HEK293T (cell line): ENCODE measurements at regions not wholly inside any gene's neighbourhood (a gene's known extent, or its start where the extent isn't known, plus 50 kb on each side); places are given as distances from the start of the nearest gene placed in this dataset.

ENCODE experiments used
- CTCF ChIA-PET: fragments of 350-600 bp; formaldehyde crosslinking; extraction: SDS; loops from one replicate; lab custom pipeline; 2021; ENCODE audit warnings: antibody characterized with exemption, inconsistent platforms; lab: Yijun Ruan, JAX
- POLR2A ChIA-PET: fragments of 350-600 bp; formaldehyde crosslinking; extraction: SDS; loops from one replicate; lab custom pipeline; 2020; ENCODE audit warnings: antibody characterized with exemption, inconsistent platforms; lab: Yijun Ruan, JAX
- DNase-seq: peaks from one replicate; pipeline ENCODE4 v3.0.0; 2012; ENCODE audit warnings: mixed read lengths; ENCODE audit errors: extremely low spot score
- ARNT ChIP-seq: fragments of 450-650 bp; IDR thresholded peaks from 2 replicates; pipeline ENCODE4 v1.6.1; 2017; ENCODE audit warnings: mild to moderate bottlenecking
- BHLHE40 ChIP-seq: fragments of 450-650 bp; IDR thresholded peaks from 2 replicates; pipeline ENCODE4 v1.6.1; 2016; ENCODE audit warnings: mild to moderate bottlenecking, moderate library complexity, borderline replicate concordance
- CTBP1 ChIP-seq: fragments of 450-650 bp; IDR thresholded peaks from 2 replicates; pipeline ENCODE4 v1.6.1; 2016; ENCODE audit warnings: borderline replicate concordance
- ELF4 ChIP-seq: fragments of 450-650 bp; IDR thresholded peaks from 2 replicates; pipeline ENCODE4 v1.6.1; 2017; ENCODE audit warnings: antibody characterized with exemption
- FOXA1 ChIP-seq: fragments of 450-650 bp; IDR thresholded peaks from 2 replicates; pipeline ENCODE4 v1.6.1; 2016; ENCODE audit warnings: mild to moderate bottlenecking
- FOXK2 ChIP-seq: fragments of 450-650 bp; IDR thresholded peaks from 2 replicates; pipeline ENCODE4 v1.6.1; 2016; ENCODE audit warnings: mild to moderate bottlenecking
- FOXM1 ChIP-seq: fragments of 450-650 bp; IDR thresholded peaks from 2 replicates; pipeline ENCODE4 v1.6.1; 2017; ENCODE audit warnings: mild to moderate bottlenecking, borderline replicate concordance
- HDGF ChIP-seq: fragments of 450-650 bp; IDR thresholded peaks from 2 replicates; pipeline ENCODE4 v1.6.1; 2017; ENCODE audit warnings: antibody characterized with exemption, borderline replicate concordance
- L3MBTL2 ChIP-seq: fragments of 450-650 bp; conservative IDR thresholded peaks from 2 replicates; pipeline ENCODE4 v1.6.1; 2016; ENCODE audit warnings: mild to moderate bottlenecking
- LEF1 ChIP-seq: fragments of 450-650 bp; IDR thresholded peaks from 2 replicates; pipeline ENCODE4 v1.6.1; 2017; ENCODE audit warnings: mild to moderate bottlenecking, borderline replicate concordance
- NFRKB ChIP-seq: fragments of 450-650 bp; IDR thresholded peaks from 2 replicates; pipeline ENCODE4 v1.6.1; 2016; ENCODE audit warnings: mild to moderate bottlenecking, moderate library complexity
- SP1 ChIP-seq: fragments of 450-650 bp; IDR thresholded peaks from 2 replicates; pipeline ENCODE4 v1.6.1; 2017
- SUZ12 ChIP-seq: fragments of 450-650 bp; IDR thresholded peaks from 2 replicates; pipeline ENCODE4 v1.6.1; 2016; ENCODE audit warnings: mild to moderate bottlenecking
- TARDBP ChIP-seq: fragments of 450-650 bp; IDR thresholded peaks from 2 replicates; pipeline ENCODE4 v1.6.1; 2016
- ZNF384 ChIP-seq: fragments of 450-650 bp; IDR thresholded peaks from 2 replicates; pipeline ENCODE4 v1.6.1; 2016
- TF ChIP-seq, protein P1 (sequence below): fragments of 450-650 bp; IDR thresholded peaks from 2 replicates; pipeline ENCODE4 v1.6.1; 2016

DNA sequence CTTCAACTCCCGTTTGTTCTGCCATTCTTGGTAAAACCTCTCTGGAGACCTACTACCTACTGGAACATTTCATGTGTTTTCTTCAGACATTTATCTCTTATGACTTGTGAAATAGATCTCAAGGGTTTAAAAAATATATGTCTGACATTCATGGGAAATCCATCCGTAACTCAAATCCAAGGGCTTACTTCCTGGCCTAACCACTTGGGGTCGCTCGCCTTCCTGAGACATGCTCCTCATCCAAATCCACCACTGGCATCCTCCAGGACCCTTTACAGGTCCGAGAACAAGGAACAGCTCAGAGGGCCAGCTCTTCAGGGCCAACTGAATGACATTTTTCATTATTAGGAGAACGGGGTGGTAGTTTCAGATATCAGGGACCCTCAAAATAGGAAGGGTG lies 235.1 kb upstream of the TUT7 start:
- DNase-seq, result peak; percentile 40
- no peak for TF ChIP-seq ARNT
- TF ChIP-seq SUZ12, result no peak
- no peak for TF ChIP-seq NFRKB
- TF ChIP-seq BHLHE40, result no peak
- no peak for TF ChIP-seq HDGF
- TF ChIP-seq FOXK2, result no peak
- TF ChIP-seq, protein P1, sequence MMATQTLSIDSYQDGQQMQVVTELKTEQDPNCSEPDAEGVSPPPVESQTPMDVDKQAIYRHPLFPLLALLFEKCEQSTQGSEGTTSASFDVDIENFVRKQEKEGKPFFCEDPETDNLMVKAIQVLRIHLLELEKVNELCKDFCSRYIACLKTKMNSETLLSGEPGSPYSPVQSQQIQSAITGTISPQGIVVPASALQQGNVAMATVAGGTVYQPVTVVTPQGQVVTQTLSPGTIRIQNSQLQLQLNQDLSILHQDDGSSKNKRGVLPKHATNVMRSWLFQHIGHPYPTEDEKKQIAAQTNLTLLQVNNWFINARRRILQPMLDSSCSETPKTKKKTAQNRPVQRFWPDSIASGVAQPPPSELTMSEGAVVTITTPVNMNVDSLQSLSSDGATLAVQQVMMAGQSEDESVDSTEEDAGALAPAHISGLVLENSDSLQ, result no peak
- TF ChIP-seq ELF4, result no peak
- no peak for TF ChIP-seq FOXM1
- TF ChIP-seq TARDBP, result no peak
- TF ChIP-seq LEF1, result no peak
- no peak for TF ChIP-seq FOXA1
- no peak for TF ChIP-seq CTBP1
- no peak for TF ChIP-seq L3MBTL2
- TF ChIP-seq ZNF384, result no peak
- TF ChIP-seq SP1, result no peak
- POLR2A ChIA-PET, result no interaction called here
- CTCF ChIA-PET, result interaction anchor here (0.7 kb wide), 2 partner anchors 13 to 52 kb away, joined by 3 read pairs; no protein-coding TSS in a partner anchor

DNA sequence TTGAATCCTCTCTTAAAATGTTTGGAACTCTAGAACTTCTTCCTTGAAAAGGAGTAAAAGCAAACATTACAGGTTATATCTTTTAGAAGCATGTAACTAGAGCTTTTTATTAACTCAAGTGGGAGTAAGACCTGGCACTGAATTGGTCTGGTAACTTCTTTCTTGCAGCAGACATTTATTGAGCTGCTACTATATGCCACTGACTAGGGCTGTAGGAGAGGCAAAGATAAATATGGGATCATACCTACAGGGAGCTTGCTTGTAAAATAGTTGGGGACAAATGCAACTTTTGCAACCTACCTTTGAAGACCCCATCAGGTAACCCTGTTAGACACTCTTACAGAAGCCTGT lies 231.9 kb upstream of the TUT7 start:
- ChIA-PET CTCF (interaction anchor here (1.0 kb wide), 1 partner anchor 12 kb away, joined by 3 read pairs; no protein-coding TSS in a partner anchor), POLR2A (no interaction called here)
- DNase-seq, result no peak
- no peak for TF ChIP-seq FOXM1
- TF ChIP-seq BHLHE40, result no peak
- no peak for TF ChIP-seq SP1
- no peak for TF ChIP-seq FOXA1
- TF ChIP-seq ZNF384, result no peak
- TF ChIP-seq TARDBP, result no peak
- TF ChIP-seq L3MBTL2, result no peak
- TF ChIP-seq CTBP1, result no peak; the same call in 1 of the 2 replicates
- TF ChIP-seq HDGF, result no peak
- no peak for TF ChIP-seq SUZ12
- no peak for TF ChIP-seq NFRKB
- TF ChIP-seq, protein P1, result no peak
- no peak for TF ChIP-seq ARNT
- no peak for TF ChIP-seq LEF1
- no peak for TF ChIP-seq FOXK2
- TF ChIP-seq ELF4, result no peak

DNA sequence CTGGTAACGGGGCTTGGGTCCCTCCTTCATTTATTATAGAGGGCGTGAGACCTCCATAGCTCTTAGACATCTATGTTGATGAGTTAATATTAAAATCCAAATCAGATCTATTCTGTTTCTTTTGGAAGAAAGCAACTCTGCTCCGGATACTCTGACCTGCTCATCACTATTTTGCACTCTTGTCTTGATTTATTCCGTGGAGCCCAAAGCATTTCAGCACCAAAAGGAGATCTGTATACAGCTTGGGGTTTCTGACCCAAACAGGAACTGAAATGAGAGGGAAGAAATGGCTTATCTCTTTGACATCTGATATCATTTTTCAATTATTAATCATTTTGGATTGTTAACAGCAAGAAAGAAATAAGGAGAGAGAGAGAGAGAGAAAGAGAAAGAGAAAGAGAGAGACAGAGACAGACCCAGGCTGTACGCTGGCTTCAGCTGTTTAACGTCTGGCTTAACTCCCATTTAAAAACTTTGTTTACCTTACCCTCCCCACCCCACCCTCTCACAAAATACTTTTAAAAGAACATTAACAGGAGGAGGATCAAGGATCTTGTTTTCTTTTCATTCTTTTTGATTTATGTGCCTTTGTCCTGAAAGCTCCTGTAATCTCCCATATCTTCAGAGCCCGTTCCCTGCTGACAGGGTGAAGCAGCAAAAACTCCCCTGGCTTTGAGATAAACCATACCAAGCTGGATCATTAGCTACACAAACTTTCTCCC lies 231.4 kb upstream of the TUT7 start:
- DNase-seq, result peak; percentile 48
- TF ChIP-seq, protein P1, result peak; percentile 93
- TF ChIP-seq NFRKB (no peak), CTBP1 (peak; percentile 84), SP1 (no peak), ELF4 (no peak)
- ChIA-PET CTCF (interaction anchor here (1.0 kb wide), 1 partner anchor 12 kb away, joined by 3 read pairs; no protein-coding TSS in a partner anchor), POLR2A (no interaction called here)

DNA sequence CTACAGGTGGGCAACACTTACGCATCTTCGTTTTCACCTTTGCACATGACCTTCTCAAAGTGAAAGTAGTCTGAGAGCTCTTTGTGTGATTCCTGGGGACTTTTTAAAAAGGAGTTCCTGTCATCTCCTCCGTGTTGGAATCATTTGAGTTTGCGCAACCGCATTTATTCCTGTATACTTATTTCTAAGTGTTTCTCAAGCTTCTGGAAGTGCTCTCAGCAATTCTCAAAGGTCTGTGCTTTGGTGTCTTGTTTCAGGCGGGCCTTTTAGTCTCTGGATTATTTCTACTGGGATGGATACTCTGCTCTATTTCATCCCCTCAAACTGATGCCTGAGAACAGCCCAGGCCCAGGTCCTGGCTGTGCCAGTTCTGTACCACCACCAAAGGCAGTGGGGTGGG lies 226.5 kb upstream of the TUT7 start:
- CTCF ChIA-PET, result no interaction called here

DNA sequence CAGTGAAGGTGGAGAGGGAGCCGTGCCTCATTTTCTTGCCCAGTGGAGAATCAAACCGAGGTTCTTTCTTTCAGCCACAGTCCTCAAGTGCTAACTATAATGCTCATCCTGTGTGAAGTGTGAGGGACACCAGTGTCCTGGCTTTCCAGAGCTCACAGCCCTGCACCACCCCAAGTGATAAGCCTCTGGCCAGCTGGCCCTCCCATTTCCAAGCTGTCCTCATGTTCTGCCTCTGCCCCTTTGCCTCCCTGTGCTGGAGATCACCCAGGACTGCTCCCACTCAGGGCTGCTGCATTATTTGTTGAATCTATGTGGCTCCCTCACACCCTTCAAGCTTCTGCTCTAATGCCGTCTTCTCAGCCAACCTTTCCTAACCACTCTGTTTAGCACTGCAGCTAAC lies 224.5 kb upstream of the TUT7 start:
- no peak for TF ChIP-seq L3MBTL2
- no peak for TF ChIP-seq ARNT
- TF ChIP-seq FOXK2, result no peak
- no peak for TF ChIP-seq ELF4
- no peak for TF ChIP-seq SP1
- no peak for TF ChIP-seq ZNF384
- TF ChIP-seq, protein P1, result no peak
- TF ChIP-seq HDGF, result no peak
- TF ChIP-seq LEF1, result no peak
- TF ChIP-seq NFRKB, result no peak
- no peak for TF ChIP-seq FOXM1
- no peak for TF ChIP-seq SUZ12
- TF ChIP-seq TARDBP, result no peak
- POLR2A ChIA-PET, result no interaction called here
- CTCF ChIA-PET, result no interaction called here
- DNase-seq, result no peak

More for the DNA sequence above, 226.5 kb upstream of the TUT7 start:
- DNase-seq, result no peak
- TF ChIP-seq BHLHE40 (no peak), ARNT (no peak), HDGF (no peak), ELF4 (no peak), FOXK2 (no peak), SUZ12 (no peak), ZNF384 (no peak), FOXM1 (no peak)
- POLR2A ChIA-PET, result no interaction called here
